ENCODE measurements at regions not wholly inside any gene's neighbourhood (a gene's known extent, or its start where the extent isn't known, plus 50 kb on each side); places are given as distances from the start of the nearest gene placed in this dataset.

DNA sequence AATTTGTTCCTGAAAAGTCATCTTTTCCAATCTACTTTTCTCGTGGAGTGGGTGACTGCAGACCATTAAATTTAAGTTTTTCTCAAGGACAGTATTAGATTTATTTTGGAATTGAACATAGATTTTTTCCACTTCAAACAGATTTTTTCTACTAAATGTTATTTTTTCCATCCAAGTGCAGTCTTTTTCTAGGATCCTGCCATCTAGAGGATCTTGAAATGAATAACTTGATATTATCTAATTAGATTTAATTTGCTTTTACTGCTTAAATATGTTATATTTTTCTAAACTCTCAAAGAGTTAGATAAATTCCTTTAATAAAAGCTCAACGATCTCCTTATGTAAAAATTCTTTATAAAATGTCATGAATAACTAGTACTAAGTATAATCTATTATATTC lies 136.9 kb upstream of the PRR16 start:
- H3K56ac ChIP-seq (ENCODE audit: extremely low read depth, insufficient read depth, low read length): no peak overlapping the region
- ATAC-seq (ENCODE audit: low read depth) (no peak), DNase-seq (peak; percentile 17)
- TF ChIP-seq FOS (IDR thresholded peaks at IDR 0.05; ENCODE audit: low read depth, low read length) (no peak), RFX5 (IDR thresholded peaks at IDR 0.05; ENCODE audit: low read depth, low read length) (no peak), RAD21 (IDR thresholded peaks at IDR 0.05; ENCODE audit: low read length) (0 out of 2 replicates have a peak, but pooled peaks have one; percentile 25), MXI1 (IDR thresholded peaks at IDR 0.05; ENCODE audit: borderline replicate concordance, low read depth, low read length) (no peak), SMC3 (IDR thresholded peaks at IDR 0.05; ENCODE audit: low read depth, low read length) (peak; percentile 18; the same call in 1 of the 2 replicates)
- TF ChIP-seq, protein P1, sequence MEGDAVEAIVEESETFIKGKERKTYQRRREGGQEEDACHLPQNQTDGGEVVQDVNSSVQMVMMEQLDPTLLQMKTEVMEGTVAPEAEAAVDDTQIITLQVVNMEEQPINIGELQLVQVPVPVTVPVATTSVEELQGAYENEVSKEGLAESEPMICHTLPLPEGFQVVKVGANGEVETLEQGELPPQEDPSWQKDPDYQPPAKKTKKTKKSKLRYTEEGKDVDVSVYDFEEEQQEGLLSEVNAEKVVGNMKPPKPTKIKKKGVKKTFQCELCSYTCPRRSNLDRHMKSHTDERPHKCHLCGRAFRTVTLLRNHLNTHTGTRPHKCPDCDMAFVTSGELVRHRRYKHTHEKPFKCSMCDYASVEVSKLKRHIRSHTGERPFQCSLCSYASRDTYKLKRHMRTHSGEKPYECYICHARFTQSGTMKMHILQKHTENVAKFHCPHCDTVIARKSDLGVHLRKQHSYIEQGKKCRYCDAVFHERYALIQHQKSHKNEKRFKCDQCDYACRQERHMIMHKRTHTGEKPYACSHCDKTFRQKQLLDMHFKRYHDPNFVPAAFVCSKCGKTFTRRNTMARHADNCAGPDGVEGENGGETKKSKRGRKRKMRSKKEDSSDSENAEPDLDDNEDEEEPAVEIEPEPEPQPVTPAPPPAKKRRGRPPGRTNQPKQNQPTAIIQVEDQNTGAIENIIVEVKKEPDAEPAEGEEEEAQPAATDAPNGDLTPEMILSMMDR (conservative IDR thresholded peaks at IDR 0.05; ENCODE audit: low read depth, low read length): peak; percentile 25; the same call in 1 of the 2 replicates
- H2AFZ ChIP-seq (replicated peaks; ENCODE audit: low read length, poor library complexity): no peak overlapping the region
- H3K9ac ChIP-seq (ENCODE audit: low read depth, low read length): no peak overlapping the region
- no peak overlapping the region for H4K8ac ChIP-seq (ENCODE audit: low read depth in 2 of 2, low read length in 2 of 2)
- ChIA-PET CTCF (interaction anchor here (2.0 kb wide), 1 partner anchor 8 kb away, joined by 4 read pairs; no protein-coding TSS in a partner anchor), POLR2A (ENCODE audit: unreplicated experiment) (no interaction called here)
- no peak overlapping the region for H4K5ac ChIP-seq (ENCODE audit: low read depth, low read length)
- no CpG with 5 or more reads among the region's 2 CpGs for WGBS, 2 experiments (ENCODE audit: extremely low coverage in 2 of 2, insufficient read length in 1 of 2)
- H3K4me2 ChIP-seq (ENCODE audit: low read depth, low read length): no peak overlapping the region
- H3K14ac ChIP-seq (replicated peaks; ENCODE audit: low read depth, low read length): no peak overlapping the region
- H3K27ac ChIP-seq (ENCODE audit: insufficient read depth, low read length): no peak overlapping the region
- peaks cover 5% of the 10 kb centered on the region for H3K9me3 ChIP-seq (ENCODE audit: control insufficient read depth, insufficient read depth, low read length)
- no peak overlapping the region for H2BK20ac ChIP-seq (ENCODE audit: low read depth, low read length)
- dilution Hi-C loops (cut with HindIII; ENCODE audit: low sequenced_read_pairs, unreplicated experiment) (no loop called here), intact Hi-C loops (cut with micrococcal nuclease) (no loop called here), in situ Hi-C loops (cut with MboI; ENCODE audit: low sequenced_read_pairs) (no loop called here)
- H3K23ac ChIP-seq (ENCODE audit: low read depth, low read length): no peak overlapping the region
- H3K27me3 ChIP-seq (ENCODE audit: control insufficient read depth, insufficient read depth, low read length): no peaks in the 10 kb centered on the region
- no peaks in the 10 kb centered on the region for H3K4me1 ChIP-seq (ENCODE audit: control insufficient read depth, insufficient read depth, low read length)
- H3K4me3 ChIP-seq (ENCODE audit: insufficient read depth, low read depth, low read length): no peak overlapping the region
- no peaks in the 10 kb centered on the region for H3K36me3 ChIP-seq (ENCODE audit: control insufficient read depth, insufficient read depth, low read length)
- no peak overlapping the region for H2BK15ac ChIP-seq (ENCODE audit: low read depth, low read length)
- H2BK5ac ChIP-seq (ENCODE audit: low read depth, low read length, poor library complexity, severe bottlenecking): no peak overlapping the region
- no peak overlapping the region for H3K4ac ChIP-seq (ENCODE audit: low read depth, low read length)
- H3K18ac ChIP-seq (ENCODE audit: low read depth, low read length): no peak overlapping the region
- no peaks in the 10 kb centered on the region for H3K9me1 ChIP-seq (ENCODE audit: insufficient read depth, low read length)
- no peak overlapping the region for H2AK5ac ChIP-seq (ENCODE audit: low read depth, low read length)
- H2AK9ac ChIP-seq (replicated peaks; ENCODE audit: low read depth, low read length, poor library complexity): no peak overlapping the region
- BruUV-seq (replicated peaks): no TSS peak
- no peak overlapping the region for H4K91ac ChIP-seq (ENCODE audit: insufficient read depth, low read depth, low read length)
- H4K20me1 ChIP-seq (ENCODE audit: insufficient read depth, low read length): no peaks in the 10 kb centered on the region
- H2BK120ac ChIP-seq (ENCODE audit: low read depth, low read length): no peak overlapping the region
- no peaks in the 10 kb centered on the region for H3K79me1 ChIP-seq (ENCODE audit: low read depth in 1 of 2, low read length in 2 of 2)
